PC-9 (cell line): ENCODE measurements at regions not wholly inside any gene's neighbourhood (a gene's known extent, or its start where the extent isn't known, plus 50 kb on each side); places are given as distances from the start of the nearest gene placed in this dataset.

ENCODE experiments used
- EZH2 ChIP-seq: fragments of 200-600 bp; sonication (generic); IDR thresholded peaks from 2 replicates; pipeline ENCODE4 v1.8.0; 2017; ENCODE audit warnings: antibody characterized with exemption, low read depth
- TF ChIP-seq, protein P1 (sequence below): fragments of 200-600 bp; sonication (generic); conservative IDR thresholded peaks from 2 replicates; pipeline ENCODE4 v1.6.1; 2017; ENCODE audit warnings: mixed run types, antibody characterized with exemption, mild to moderate bottlenecking, moderate library complexity

DNA sequence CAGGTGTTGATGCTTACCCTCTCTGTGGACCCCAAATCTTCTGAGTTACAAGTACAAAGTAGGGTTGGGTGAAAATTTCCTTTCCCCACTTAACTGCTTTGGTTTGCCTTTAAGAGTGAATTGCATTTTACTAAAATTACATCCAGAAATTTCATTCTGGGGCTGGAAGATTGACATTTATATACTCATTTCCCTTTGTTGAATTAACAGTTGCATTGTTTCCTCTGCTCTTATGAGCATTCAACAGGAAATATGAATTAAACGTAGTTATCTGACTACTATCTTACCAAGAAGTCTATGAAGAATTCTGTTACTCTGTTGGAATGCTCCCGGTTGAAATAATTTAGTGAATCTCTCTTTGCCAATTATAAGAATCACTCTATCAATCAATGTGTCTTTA is 1231.1 kb upstream of the NXPH2 start:
- TF ChIP-seq, protein P1, sequence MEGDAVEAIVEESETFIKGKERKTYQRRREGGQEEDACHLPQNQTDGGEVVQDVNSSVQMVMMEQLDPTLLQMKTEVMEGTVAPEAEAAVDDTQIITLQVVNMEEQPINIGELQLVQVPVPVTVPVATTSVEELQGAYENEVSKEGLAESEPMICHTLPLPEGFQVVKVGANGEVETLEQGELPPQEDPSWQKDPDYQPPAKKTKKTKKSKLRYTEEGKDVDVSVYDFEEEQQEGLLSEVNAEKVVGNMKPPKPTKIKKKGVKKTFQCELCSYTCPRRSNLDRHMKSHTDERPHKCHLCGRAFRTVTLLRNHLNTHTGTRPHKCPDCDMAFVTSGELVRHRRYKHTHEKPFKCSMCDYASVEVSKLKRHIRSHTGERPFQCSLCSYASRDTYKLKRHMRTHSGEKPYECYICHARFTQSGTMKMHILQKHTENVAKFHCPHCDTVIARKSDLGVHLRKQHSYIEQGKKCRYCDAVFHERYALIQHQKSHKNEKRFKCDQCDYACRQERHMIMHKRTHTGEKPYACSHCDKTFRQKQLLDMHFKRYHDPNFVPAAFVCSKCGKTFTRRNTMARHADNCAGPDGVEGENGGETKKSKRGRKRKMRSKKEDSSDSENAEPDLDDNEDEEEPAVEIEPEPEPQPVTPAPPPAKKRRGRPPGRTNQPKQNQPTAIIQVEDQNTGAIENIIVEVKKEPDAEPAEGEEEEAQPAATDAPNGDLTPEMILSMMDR: no peak
- TF ChIP-seq EZH2: no peak
